Activated T-helper 1 cell treated with anti-CD3 and anti-CD28 coated beads, Interleukin-12 subunit alpha, Interleukin-12 subunit beta, Interleukin-2, Interleukin-4 antibody, amounts not matched to agents 30 ng/mL and 10 ng/mL and 1 ng/mL, durations not matched to agents 14 hours and 24 hours and 36 hours (primary cell): ENCODE measurements at regions not wholly inside any gene's neighbourhood (a gene's known extent, or its start where the extent isn't known, plus 50 kb on each side); places are given as distances from the start of the nearest gene placed in this dataset.

Source experiments
- DNase-seq: peaks from one replicate; pipeline ENCODE4 v3.0.0; 2021; ENCODE audit warnings: low spot score
- H3K27ac Mint-ChIP-seq: one replicate; pipeline ENCODE4 v1.8.0; 2021; ENCODE audit warnings: mild to moderate bottlenecking, mixed read lengths
- H3K27me3 Mint-ChIP-seq: one replicate; pipeline ENCODE4 v1.8.0; 2022; ENCODE audit warnings: mild to moderate bottlenecking, moderate library complexity, mixed read lengths; ENCODE audit not compliant: insufficient read depth
- H3K36me3 Mint-ChIP-seq: one replicate; pipeline ENCODE4 v1.8.0; 2021; ENCODE audit warnings: low read depth, mixed read lengths
- H3K4me1 Mint-ChIP-seq: one replicate; pipeline ENCODE4 v1.8.0; 2021; ENCODE audit warnings: low read depth, mixed read lengths
- H3K4me3 Mint-ChIP-seq: one replicate; pipeline ENCODE4 v1.8.0; 2021; ENCODE audit warnings: mild to moderate bottlenecking, moderate library complexity, mixed read lengths
- H3K9me3 Mint-ChIP-seq: one replicate; pipeline ENCODE4 v1.8.0; 2021; ENCODE audit warnings: mixed read lengths
- intact Hi-C: fragments of 100-400 bp; cut with micrococcal nuclease; formaldehyde crosslinking; loops from one replicate; pipeline ENCODE4 v1.15.1; 2024

DNA sequence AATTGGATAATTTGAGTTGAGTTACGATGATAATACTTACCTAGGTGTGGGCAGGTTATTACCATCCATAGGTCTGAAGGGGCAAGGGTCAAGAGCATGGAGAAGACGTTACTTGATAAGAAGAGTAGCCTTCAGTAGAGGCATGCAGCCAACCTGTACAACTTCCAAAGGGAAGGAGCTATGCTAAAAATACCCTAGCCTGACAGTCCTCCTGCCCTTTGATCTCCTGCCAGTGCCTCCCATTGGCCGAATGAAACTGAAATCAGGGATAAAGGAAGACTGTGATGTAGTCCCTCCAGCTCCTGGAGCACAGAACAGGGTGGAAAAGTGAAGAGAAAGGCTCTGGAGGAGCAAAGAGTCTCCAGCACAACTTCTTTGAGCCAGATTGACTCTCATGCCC is 487.4 kb downstream of the ADCYAP1 start:
- DNase-seq, result no peak
- Mint-ChIP-seq H3K36me3 (no peaks in the 10 kb centered on the region), H3K27ac (no peak overlapping the region), H3K4me3 (no peak overlapping the region), H3K27me3 (no peaks in the 10 kb centered on the region), H3K9me3 (peaks cover 3% of the 10 kb centered on the region), H3K4me1 (no peaks in the 10 kb centered on the region)
- intact Hi-C loops, result no loop called here

DNA sequence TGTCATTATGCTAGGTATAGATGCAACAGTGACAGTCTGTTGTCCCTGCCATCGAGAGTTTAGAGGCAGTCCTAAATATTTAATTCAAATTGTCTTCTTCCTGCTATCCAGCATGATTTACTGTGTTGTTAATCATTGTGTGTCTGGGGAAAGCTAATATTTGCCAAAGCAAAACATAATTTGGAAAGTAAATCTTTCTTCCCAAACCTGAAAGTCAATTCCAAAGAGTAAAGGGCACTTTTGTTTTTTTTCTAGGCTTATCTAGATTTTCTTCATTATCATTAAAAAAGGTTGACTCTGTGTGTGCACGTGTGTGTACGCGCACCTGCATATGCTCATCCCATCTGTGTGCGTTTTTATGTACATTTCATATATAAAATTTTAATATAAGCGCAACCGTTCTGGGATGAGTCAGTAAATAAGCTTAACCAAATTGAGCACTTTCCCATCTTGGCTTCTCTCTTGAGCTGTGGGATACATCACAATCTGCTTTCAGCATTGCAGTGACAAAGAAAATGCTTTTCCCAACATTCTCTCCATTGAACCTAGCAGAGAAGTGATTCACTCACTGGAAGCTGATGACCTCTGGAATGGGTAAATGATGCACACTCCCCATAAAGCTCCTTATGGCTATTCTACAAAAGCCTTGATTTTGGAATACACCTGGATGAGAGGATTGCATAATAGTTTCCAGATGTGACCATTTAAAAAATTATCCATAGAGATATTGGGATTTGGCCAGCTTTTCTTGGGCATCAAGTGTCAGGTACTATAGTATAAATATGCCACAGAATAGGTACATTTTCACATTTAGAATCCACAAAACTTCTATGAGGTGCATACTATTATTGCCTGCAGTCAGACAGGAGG is 488.4 kb downstream of the ADCYAP1 start:
- no peaks in the 10 kb centered on the region for H3K9me3 Mint-ChIP-seq
- H3K4me3 Mint-ChIP-seq, result no peak overlapping the region
- H3K36me3 Mint-ChIP-seq, result no peaks in the 10 kb centered on the region
- no peak for DNase-seq
- intact Hi-C loops, result no loop called here
- H3K27me3 Mint-ChIP-seq, result no peaks in the 10 kb centered on the region
- H3K27ac Mint-ChIP-seq, result no peak overlapping the region
- no peaks in the 10 kb centered on the region for H3K4me1 Mint-ChIP-seq

DNA sequence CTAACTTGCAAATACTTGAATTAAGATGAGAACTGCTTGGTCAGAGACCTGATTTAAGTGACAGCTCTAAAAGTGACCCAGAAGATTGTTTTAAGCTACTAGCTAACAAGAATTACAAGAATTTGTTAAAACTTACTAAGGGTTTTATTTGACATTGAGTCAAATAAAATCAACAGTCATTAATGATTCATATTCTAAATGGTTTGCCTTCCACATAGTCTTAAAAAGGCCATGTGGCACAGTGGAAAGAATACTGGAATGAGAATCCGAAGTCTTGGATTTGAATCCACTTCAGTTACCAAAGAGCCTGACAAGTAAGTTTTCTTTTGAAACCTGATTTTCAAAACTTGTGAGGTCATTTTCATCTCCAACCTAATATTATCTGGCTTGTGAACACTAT is 489.3 kb downstream of the ADCYAP1 start:
- H3K4me3 Mint-ChIP-seq, result no peak overlapping the region
- no peak overlapping the region for H3K27ac Mint-ChIP-seq
- no peak for DNase-seq
- H3K27me3 Mint-ChIP-seq, result no peaks in the 10 kb centered on the region
- H3K4me1 Mint-ChIP-seq, result no peaks in the 10 kb centered on the region
- H3K9me3 Mint-ChIP-seq, result no peaks in the 10 kb centered on the region
- intact Hi-C loops, result no loop called here
- no peaks in the 10 kb centered on the region for H3K36me3 Mint-ChIP-seq

DNA sequence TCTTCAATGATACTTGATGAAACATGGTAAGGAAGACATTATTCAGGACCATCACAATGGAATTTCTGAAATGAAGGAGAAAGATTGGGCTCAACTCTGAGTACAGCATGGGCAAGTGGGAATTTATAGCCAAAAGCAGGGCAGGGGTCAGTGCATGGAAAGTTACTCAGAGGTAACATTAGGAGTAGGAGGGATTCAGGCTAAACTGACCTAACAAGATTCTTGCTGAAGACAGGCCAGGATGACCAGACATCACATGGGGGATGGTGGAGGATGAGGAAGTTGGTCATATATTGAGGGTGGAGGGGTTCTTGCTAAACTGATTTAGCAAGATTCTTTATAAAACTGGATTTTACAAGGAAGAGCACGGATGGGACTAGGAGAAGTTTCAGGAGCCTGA is 489.8 kb downstream of the ADCYAP1 start:
- Mint-ChIP-seq H3K27me3 (no peaks in the 10 kb centered on the region), H3K4me1 (no peaks in the 10 kb centered on the region), H3K9me3 (no peaks in the 10 kb centered on the region), H3K4me3 (no peak overlapping the region), H3K36me3 (no peaks in the 10 kb centered on the region), H3K27ac (no peak overlapping the region)
- intact Hi-C loops, result no loop called here
- DNase-seq, result no peak

DNA sequence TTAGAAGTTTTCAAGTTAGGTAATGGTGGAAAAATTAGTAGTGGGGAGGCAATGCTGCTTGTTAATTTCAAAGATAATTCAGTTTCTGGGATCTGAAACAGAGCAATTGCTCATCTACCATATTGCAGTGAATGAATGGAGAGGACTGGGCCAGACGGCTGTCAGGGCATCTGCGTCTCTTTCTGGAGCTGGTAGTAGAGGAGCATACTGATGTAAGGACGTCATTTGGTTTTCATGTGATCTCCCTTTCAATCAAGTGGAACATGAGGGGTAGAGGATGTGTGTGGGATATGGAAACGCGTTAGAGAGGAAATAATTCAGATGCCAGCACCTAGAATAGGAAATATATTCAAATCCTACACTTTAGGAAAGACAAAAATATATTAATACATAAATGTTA is 490.3 kb downstream of the ADCYAP1 start:
- no peaks in the 10 kb centered on the region for H3K4me1 Mint-ChIP-seq
- H3K27me3 Mint-ChIP-seq, result no peaks in the 10 kb centered on the region
- H3K36me3 Mint-ChIP-seq, result no peaks in the 10 kb centered on the region
- no peak overlapping the region for H3K27ac Mint-ChIP-seq
- no peaks in the 10 kb centered on the region for H3K9me3 Mint-ChIP-seq
- DNase-seq, result no peak
- H3K4me3 Mint-ChIP-seq, result no peak overlapping the region
- intact Hi-C loops, result no loop called here

DNA sequence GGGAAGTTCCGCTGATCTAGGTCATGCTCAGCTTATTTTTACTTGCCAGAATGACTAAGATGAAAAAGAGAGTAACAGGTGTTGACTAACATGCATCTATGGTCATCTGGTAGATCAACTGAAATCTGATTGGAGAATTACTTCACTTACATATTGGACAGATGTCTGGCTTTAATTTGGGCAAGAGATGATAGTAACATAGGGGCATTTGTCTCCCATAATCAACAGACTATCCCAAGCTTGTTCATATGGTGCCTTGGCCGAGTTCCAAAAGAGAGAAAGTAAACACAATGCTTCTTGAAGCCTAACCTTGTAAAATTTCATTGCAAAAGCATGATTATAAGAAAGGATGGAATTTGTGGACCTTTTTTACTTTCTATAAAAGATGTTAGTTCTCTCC is 503.7 kb downstream of the ADCYAP1 start:
- Mint-ChIP-seq H3K4me3 (no peak overlapping the region), H3K9me3 (peaks cover 7% of the 10 kb centered on the region), H3K27ac (no peak overlapping the region), H3K36me3 (no peaks in the 10 kb centered on the region), H3K27me3 (no peaks in the 10 kb centered on the region), H3K4me1 (no peaks in the 10 kb centered on the region)
- no peak for DNase-seq
- intact Hi-C loops, result no loop called here

DNA sequence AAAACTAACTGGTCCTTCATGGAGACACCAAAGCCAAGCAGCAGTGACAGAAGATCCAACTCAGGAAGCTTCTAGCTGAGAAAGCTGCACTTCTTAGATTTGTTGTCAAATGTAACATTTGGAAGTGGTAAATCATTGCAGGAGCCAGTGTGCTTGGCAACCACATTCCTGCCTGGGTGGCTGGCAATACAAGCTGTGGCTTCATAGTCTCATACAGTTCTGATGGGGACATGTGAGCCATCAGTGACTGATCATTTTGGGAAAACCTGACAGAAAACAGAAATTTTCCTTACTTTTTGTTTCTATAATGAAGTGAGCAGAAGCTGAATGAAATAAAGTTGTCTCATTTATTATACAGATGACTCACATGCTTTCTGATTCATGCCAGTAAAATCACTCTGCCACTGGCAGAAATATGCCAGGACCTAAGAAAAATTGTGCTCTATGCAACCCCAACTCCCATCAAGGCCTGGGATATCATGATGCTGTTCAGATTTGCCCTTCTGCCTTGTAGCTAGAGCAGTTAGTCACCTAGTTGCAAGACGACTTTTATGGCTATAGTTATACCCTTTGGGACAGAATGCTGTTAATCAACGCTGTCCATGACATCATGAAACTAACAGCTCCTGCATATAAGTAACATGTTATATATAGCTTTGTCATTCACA is 508.1 kb downstream of the ADCYAP1 start:
- H3K36me3 Mint-ChIP-seq, result no peaks in the 10 kb centered on the region
- intact Hi-C loops, result no loop called here

DNA sequence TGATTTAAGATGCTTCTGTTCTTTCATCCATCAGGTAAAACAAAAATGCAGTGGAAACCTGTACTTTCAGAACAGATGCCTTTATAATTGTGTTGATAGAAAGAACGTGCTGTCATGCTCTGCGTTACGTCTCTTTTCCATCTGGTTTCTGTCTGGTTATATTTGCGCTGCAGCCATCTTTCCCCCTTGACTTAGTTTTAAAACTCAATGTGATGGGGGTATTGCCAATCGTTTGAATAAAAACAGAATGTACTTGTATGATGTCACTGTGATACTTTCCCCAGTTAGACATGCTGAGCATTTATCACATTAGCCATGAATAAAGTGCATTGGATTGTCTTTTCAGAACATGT is 508.6 kb downstream of the ADCYAP1 start:
- Mint-ChIP-seq H3K27ac (no peak overlapping the region), H3K27me3 (no peaks in the 10 kb centered on the region), H3K4me3 (no peak overlapping the region), H3K9me3 (peaks cover 7% of the 10 kb centered on the region), H3K4me1 (no peaks in the 10 kb centered on the region), H3K36me3 (no peaks in the 10 kb centered on the region)
- DNase-seq, result no peak
- intact Hi-C loops, result no loop called here

More for the DNA sequence above, 508.1 kb downstream of the ADCYAP1 start:
- Mint-ChIP-seq H3K27me3 (no peaks in the 10 kb centered on the region), H3K4me3 (no peak overlapping the region), H3K4me1 (no peaks in the 10 kb centered on the region), H3K27ac (no peak overlapping the region), H3K9me3 (peaks cover 7% of the 10 kb centered on the region)
- DNase-seq, result no peak

DNA sequence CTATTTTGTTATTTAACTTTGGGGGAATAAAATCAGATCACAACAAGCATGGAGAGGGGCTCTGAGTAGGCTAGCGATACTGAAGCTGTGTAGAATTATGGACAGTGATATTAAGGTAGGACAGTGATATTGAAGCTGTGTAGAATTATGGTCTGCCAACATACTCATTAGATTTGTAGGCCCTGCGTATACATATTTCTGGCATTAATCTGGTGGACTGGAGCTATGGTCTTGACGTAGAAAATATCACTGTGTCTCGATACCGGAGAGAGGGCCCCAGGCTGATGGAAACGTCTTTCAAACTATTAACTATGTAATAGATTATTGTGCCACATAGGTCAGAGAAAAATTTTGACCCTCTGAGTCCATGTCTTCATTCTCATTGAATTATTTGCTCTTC is 511.4 kb downstream of the ADCYAP1 start:
- no peaks in the 10 kb centered on the region for H3K36me3 Mint-ChIP-seq
- H3K27ac Mint-ChIP-seq, result no peak overlapping the region
- H3K4me3 Mint-ChIP-seq, result no peak overlapping the region
- intact Hi-C loops, result no loop called here
- H3K9me3 Mint-ChIP-seq, result peaks cover under 1% of the 10 kb centered on the region
- no peak for DNase-seq
- no peaks in the 10 kb centered on the region for H3K27me3 Mint-ChIP-seq
- H3K4me1 Mint-ChIP-seq, result no peaks in the 10 kb centered on the region

DNA sequence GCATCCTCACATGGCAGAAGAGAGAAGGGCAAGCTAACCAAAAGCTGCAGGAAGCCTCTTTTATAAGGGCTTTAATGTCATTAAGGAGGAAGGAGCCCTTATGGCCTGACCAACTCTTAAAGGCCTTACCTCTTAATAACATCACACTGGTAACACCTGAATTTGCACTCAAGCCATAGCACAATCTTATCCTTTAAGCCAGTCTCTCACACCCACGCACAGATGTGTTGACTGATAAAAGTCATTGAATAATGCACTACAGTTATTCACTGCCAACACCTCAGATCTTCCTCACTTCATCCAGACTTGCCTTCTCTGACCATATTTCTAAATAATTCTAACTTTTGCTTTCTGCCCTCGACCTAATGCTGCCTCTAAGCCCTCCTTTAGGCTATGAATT is 516.8 kb downstream of the ADCYAP1 start:
- H3K27me3 Mint-ChIP-seq, result no peaks in the 10 kb centered on the region
- no peaks in the 10 kb centered on the region for H3K9me3 Mint-ChIP-seq
- H3K4me3 Mint-ChIP-seq, result no peak overlapping the region
- no peaks in the 10 kb centered on the region for H3K36me3 Mint-ChIP-seq
- intact Hi-C loops, result no loop called here
- no peak for DNase-seq
- H3K4me1 Mint-ChIP-seq, result no peaks in the 10 kb centered on the region
- H3K27ac Mint-ChIP-seq, result no peak overlapping the region

DNA sequence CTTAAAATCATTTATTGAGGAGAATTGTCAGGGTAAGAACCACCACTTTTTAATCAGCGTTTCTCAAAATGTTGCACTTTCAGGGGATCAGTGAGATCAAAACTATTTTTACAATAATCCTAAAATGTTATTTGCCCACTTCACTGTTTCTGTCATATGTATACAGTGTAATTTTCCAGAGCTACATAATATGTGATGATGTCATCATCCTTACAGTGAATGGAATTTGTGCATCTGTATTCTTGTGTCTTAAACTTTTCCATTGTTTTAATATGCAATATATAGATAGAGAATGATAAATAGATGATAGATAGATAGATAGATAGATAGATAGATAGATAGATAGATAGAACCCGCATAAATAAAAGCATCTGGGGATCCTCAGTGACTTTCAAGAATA is 518.0 kb downstream of the ADCYAP1 start:
- DNase-seq, result no peak
- no peak overlapping the region for H3K4me3 Mint-ChIP-seq
- no peaks in the 10 kb centered on the region for H3K36me3 Mint-ChIP-seq
- H3K27ac Mint-ChIP-seq, result no peak overlapping the region
- intact Hi-C loops, result no loop called here
- H3K4me1 Mint-ChIP-seq, result no peaks in the 10 kb centered on the region
- H3K27me3 Mint-ChIP-seq, result no peaks in the 10 kb centered on the region
- H3K9me3 Mint-ChIP-seq, result no peaks in the 10 kb centered on the region

DNA sequence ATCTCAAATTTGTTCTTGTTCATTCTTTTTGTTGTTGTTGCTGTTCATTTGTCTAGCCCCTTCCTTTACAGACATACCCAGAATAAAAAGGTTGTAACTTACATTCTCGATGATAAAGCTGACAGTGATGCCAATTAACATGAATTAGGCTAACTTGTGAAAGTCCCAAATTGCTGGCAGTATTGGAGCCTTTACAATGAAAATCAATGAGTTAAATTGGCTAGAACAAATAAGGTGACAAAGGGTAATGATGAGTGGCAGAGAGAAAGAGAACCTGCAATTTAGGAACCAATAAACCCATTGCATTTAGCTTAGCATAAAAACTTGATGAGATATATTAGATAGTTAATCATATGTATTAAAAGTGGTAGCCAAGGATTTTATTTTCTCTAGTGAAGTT is 521.0 kb downstream of the ADCYAP1 start:
- no peak for DNase-seq
- intact Hi-C loops, result no loop called here
- H3K36me3 Mint-ChIP-seq, result no peaks in the 10 kb centered on the region
- no peaks in the 10 kb centered on the region for H3K27me3 Mint-ChIP-seq
- no peak overlapping the region for H3K27ac Mint-ChIP-seq
- H3K9me3 Mint-ChIP-seq, result no peaks in the 10 kb centered on the region
- no peak overlapping the region for H3K4me3 Mint-ChIP-seq
- no peaks in the 10 kb centered on the region for H3K4me1 Mint-ChIP-seq

DNA sequence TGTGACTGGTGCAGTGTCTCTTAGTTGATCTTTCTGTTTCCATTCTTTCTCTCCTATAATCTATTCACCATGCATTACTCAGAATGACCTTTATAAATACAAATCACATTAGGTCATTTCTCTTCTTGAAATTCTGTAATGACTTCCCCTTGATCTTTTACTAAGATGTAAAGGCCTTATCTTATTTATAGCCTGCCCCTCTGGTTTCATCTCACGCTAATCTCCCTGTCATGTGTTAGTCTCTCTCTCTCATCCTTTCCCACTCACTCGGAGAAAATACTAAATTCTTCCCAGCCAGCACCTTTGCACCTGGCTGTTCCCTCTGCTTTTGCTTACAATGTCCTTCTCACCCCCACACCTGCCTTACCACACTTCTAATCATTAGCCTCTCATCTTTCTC is 530.8 kb downstream of the ADCYAP1 start:
- Mint-ChIP-seq H3K9me3 (no peaks in the 10 kb centered on the region), H3K27ac (no peak overlapping the region), H3K4me1 (no peaks in the 10 kb centered on the region), H3K27me3 (no peaks in the 10 kb centered on the region), H3K4me3 (no peak overlapping the region), H3K36me3 (no peaks in the 10 kb centered on the region)
- intact Hi-C loops, result no loop called here
- DNase-seq, result no peak
